ENCODE measurements at regions not wholly inside any gene's neighbourhood (a gene's known extent, or its start where the extent isn't known, plus 50 kb on each side); places are given as distances from the start of the nearest gene placed in this dataset.
"Not testable (repeated sequence)": the region's sequence is repeated elsewhere in the genome, so short reads cannot be mapped to it uniquely, and the experiment has no call there.

DNA sequence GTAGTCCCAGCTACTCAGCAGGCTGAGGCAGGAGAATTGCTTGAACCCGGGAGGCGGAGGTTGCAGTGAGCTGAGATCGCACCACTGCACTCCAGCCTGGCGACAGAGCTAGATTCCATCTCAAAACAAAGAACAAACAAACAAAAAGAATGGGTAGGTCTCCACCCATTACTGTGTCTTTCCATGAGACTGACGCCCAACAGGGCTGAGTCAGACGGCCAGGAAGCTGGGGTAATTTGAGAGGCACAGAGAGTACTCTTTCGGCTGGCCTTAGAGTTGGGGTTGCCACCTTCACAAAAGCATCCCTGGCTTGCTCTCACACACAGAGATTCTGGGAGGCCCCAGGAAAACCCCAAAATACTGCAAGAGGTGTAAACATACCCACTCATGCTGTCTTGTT, 72.0 kb upstream of the DHRSX start:
- DNase-seq (ENCODE audit: low read depth): no peak

DNA sequence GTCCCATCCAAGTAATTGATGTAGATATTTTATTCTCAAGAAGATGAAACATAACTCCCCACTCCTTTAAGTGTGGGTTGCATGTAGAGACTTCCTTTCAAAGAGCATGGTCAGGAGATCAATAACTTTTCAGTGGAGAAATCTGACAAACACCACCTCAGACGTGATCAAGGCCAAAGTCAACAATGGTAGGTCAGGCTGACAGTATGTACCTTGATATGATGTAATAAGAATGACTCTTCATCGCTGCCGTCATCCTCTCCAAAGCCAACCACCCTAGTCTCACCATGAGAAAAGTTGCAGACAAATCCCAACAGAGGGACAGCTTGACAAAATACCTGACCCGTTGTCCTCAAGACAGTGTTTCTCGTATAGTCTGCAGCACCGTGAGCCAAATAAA, 67.3 kb upstream of the DHRSX start:
- no peak for DNase-seq (ENCODE audit: low read depth)

DNA sequence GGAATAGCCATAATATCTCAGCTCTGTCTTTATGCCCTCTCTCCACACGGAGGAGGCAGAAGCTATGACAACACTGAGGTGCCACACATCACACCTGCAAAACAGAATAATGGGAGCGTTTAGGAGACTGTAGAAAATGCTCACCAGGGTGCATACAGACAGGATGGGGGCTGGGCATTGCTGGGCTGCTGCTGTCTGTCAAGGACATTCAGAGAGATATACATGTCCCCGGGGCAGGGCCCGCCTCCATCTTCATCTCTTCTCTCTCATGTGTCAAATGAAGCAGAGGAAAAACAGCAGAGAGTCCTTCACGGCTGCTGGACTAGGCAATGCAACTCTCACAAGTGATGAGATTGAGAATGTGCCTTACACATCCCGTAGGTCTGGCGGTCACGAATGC, 65.3 kb upstream of the DHRSX start:
- DNase-seq (ENCODE audit: low read depth): no peak

DNA sequence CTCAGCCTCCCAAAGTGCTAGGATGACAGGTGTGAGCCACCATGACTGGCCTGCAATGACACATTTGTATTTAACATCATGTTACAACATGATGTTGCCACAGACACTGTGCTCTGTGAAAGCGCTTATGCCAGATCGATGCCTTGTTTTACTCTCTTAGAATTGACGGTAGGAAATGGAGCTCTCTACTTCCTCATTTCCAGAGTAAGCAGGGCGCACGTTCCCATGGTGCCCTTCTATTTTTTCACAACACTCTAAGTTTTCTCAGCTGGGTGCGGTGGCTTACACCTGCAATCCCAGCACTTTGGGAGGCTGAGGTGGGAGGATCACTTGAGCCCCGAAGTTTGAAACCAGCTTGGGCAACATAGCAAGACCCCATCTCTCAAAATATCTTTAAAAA, 60.7 kb upstream of the DHRSX start:
- DNase-seq (ENCODE audit: low read depth): no peak

DNA sequence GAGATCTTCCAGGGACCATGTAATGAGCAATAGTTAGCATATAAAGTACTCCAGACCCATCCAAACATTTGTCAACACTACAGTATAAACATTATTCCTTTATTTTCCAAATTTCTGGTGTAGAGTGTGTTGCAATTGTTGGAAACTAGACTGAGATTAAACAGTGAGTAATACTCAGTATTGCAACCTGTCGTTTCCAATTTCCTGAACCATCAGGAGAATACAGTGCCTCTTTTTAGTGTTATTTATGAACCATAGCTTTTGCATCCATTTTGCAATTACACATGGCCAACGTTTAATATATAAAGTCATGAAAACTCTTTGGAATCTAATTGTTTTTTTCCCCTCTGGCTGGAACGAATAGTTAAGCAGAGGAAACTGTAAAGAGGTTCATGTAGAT, 58.3 kb upstream of the DHRSX start:
- no peak for DNase-seq (ENCODE audit: low read depth)

DNA sequence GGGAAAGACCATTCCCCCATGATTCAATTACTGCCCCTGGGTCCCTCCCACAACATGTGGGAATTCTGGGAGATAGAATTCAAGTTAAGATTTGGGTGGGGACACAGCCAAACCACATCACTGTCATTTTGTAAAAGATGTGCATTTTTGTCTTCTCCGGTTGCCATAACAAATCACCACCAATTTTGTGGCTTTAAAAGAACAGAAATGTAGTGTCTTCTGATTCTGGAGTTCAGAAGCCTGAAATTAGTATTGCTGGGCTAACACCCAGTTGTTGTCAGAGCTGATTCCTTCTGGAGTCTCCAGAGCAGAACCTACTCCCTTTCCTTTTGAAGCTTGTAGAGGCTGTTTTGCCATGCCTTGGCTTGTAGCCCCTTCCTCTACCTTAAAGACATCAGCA, 54.1 kb upstream of the DHRSX start:
- DNase-seq (ENCODE audit: low read depth): no peak

DNA sequence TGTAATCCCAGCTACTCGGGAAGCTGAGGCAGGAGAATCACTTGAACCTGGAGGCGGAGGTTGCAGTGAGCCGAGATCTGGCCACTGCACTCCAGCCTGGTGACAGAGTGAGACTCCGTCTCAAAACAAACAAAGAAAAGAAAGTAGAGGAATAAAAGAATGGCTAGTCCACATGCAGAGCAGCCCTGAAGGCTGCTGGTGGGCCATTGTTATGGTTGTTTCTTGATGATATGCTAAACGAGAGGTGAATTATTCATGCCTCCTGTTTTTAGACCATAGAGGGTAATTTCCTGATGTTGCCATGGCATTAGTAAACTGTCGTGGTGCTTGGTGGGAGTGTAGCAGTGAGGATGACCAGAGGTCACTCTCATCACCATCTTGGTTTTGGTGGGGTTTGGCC, 53.3 kb upstream of the DHRSX start:
- not testable (repeated sequence) for DNase-seq (ENCODE audit: low read depth)

DNA sequence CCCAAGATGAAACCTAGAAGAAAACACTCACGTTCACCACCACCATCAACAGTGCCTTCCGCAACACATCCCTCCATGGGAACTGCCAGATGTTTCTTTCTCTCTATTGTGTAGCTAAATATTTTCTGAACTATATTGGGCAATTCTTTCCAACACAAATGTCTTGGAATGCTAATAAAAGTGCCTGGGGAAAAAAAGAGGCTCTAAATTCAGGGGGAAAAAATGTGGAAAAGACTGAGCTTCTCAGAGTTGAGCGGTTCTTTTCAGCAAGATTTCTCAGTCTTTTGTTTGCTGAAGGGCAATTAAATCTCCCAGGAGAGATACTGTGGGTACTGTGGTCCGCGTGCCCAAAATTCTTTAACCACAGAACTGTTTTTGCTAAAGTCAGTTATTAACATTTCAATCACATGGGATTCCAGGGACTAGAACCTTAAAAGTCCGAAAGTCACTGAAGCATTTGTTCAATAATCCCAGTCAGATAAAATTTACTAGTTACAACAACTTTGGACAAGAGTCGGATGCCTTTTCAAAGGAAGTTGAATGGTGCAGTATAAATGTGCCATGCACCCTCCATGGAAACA, 51.9 kb upstream of the DHRSX start:
- DNase-seq (ENCODE audit: low read depth): peak; percentile 15

DNA sequence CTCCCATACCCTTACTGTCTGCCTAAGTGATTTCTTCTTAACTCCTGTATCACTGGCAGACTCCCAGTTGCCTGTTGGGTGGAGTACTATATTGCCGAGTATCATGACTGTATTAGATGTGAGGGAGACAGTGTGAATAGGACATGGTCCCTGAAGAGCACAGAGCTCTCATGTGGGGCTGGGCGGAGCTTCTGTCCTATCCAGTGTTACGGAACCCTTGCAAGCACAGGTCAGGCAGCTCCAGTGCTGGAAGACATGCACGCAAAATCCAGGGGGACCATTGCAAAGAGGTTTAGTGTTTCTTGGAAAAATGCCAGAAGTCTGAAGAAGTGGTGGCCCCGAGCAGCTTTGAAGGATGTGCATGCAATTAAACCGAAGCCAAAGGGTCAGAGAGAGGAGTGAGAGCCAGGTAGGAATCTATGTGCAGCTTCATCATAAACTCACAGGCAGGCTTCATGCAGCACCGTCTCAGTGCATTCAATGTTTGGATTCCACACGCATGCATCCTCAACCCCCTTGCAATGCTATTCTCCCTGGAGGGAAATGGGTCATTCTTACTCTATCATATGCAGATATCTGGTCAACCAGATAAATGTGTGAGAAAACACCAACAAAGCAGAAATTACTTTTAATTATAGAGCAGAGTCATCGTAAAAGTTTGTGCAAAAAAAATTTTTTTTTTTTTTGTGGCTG, 49.7 kb upstream of the DHRSX start:
- DNase-seq (ENCODE audit: low read depth): no peak

Measured in amniotic epithelial cell (primary cell).